Spleen (tissue), 11 donors: ENCODE measurements at regions not wholly inside any gene's neighbourhood (a gene's known extent, or its start where the extent isn't known, plus 50 kb on each side); places are given as distances from the start of the nearest gene placed in this dataset.

Experiments
- DNase-seq: peaks from one replicate; pipeline ENCODE4 v3.0.0-alpha.2; 2020
- H3K27ac ChIP-seq, 8 donors: fragments of 200-600 bp; sonication (generic) in 7 of 8; 1 replicate in 4 of 8; 2 replicates in 4 of 8; pipeline versions ENCODE4 v1.5.0 to v1.8.0; 2016 to 2021; ENCODE audit warnings: inconsistent platforms in 4 of 8, mild to moderate bottlenecking in 4 of 8, moderate library complexity in 1 of 8
- H3K27me3 ChIP-seq, 7 donors: fragments of 200-600 bp; sonication (generic) in 6 of 7; replicated peaks in 1 of 7; 1 replicate in 4 of 7; 2 replicates in 3 of 7; pipeline versions ENCODE4 v1.5.0 to v1.8.0; 2016 to 2021; ENCODE audit warnings: inconsistent platforms in 3 of 7, mild to moderate bottlenecking in 1 of 7
- H3K36me3 ChIP-seq, 6 donors: fragments of 200-600 bp; sonication (generic) in 5 of 6; 1 replicate in 4 of 6; 2 replicates in 2 of 6; pipeline versions ENCODE4 v1.5.0 to v1.8.0; 2016 to 2021; ENCODE audit warnings: inconsistent platforms in 2 of 6
- H3K4me1 ChIP-seq, 6 donors: fragments of 200-600 bp; sonication (generic) in 5 of 6; 1 replicate in 3 of 6; 2 replicates in 3 of 6; pipeline versions ENCODE4 v1.5.0 to v1.8.0; 2016 to 2021; ENCODE audit warnings: inconsistent platforms in 3 of 6
- H3K4me3 ChIP-seq, 8 donors: fragments of 200-600 bp; sonication (generic) in 7 of 8; 1 replicate in 4 of 8; 2 replicates in 4 of 8; pipeline versions ENCODE4 v1.5.0 to v1.8.0; 2016 to 2021; ENCODE audit warnings: inconsistent platforms in 4 of 8, mild to moderate bottlenecking in 4 of 8, moderate library complexity in 2 of 8
- H3K9me3 ChIP-seq, 8 donors: fragments of 200-600 bp; sonication (generic) in 7 of 8; 1 replicate in 4 of 8; 2 replicates in 4 of 8; pipeline versions ENCODE4 v1.5.0 to v1.8.0; 2016 to 2021; ENCODE audit warnings: inconsistent platforms in 4 of 8
- POLR2A ChIP-seq, 3 donors: fragments of 450-650 bp; IDR thresholded peaks; one replicate each; pipeline ENCODE4 v1.5.1; 2017; ENCODE audit warnings: antibody characterized with exemption in 3 of 3, mild to moderate bottlenecking in 1 of 3
- POLR2AphosphoS5 ChIP-seq, 3 donors: sonication (generic); formaldehyde crosslinking; IDR thresholded peaks; one replicate each; pipeline ENCODE4 v1.5.1; 2017; ENCODE audit warnings: antibody characterized with exemption in 3 of 3
- WGBS, 5 donors: extraction: QIAGEN DNeasy Blood & Tissue Kit in 3 of 5; methylation state at CpG; one replicate each; pipeline versions ENCODE4 v1.1.5 to v1.1.7; 2013 to 2018; 5-methylcytosine and 5-hydroxymethylcytosine counted together
- intact Hi-C: fragments of 100-400 bp; cut with DNase I; formaldehyde crosslinking; loops from one replicate; pipeline ENCODE4 v1.15.0; 2023; ENCODE audit warnings: low total_unique reads
- TF ChIP-seq, protein P1 (sequence below), 11 experiments: fragments of 200-600 bp in 7 of 11; fragments of 450-650 bp in 4 of 11; sonication (generic) in 4 of 11; IDR thresholded peaks in 8 of 11; conservative IDR thresholded peaks in 3 of 11; 1 replicate in 7 of 11; 2 replicates in 4 of 11; pipeline versions ENCODE4 v1.4.0 to v1.8.0; 2016 to 2021; ENCODE audit warnings: antibody characterized with exemption in 11 of 11, inconsistent platforms in 4 of 11, mild to moderate bottlenecking in 1 of 11
- donor health status: healthy with polysubstance abuse.
- donor health status: DM: no; HTN: no; CAD: no; lungs with moderate emphysema.
- donor health status: DM: no; HTN: no; CAD: no.
- donor health status: Bipolar disorder and iron deficiency.
- donor health status: healthy.
- donor health status: DM: no; HTN: no; CAD: no.
- donor health status: DM: yes; HTN: yes; CAD: no.

DNA sequence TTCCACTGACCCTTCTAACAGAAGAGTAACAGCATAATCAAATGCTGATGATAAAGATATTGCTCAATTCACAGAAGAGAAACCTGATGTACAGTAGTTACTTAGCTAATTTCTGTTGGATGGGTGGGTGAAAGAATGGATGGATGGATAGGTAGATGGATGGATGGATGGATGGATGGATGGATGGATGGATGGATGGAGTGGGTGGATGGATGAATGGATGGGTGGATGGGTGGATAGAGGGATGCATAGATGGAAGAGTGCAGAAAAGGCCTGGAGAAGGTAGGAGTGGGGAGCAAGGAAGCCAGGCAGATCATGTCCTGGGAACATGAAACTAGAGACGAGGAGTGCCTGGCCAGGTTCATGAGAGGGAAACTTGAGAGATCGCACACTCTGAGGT, 520.9 kb downstream of the BCL11B start:
- no peak overlapping the region for H3K4me3 ChIP-seq
- peaks cover 0 to 4% (median 0%) of the 10 kb centered on the region in 7 donors for H3K27me3 ChIP-seq
- no peaks in the 10 kb centered on the region for H3K36me3 ChIP-seq
- intact Hi-C loops = no loop called here
- DNase-seq = no peak
- peaks cover 0 to 15% (median 4%) of the 10 kb centered on the region in 8 donors for H3K9me3 ChIP-seq
- H3K27ac ChIP-seq = no peak overlapping the region
- no peaks in the 10 kb centered on the region for H3K4me1 ChIP-seq
- 82 to 100% (median 92%) methylated on average over 2 of the region's 2 CpGs for WGBS, 5 donors
- TF ChIP-seq POLR2AphosphoS5 (IDR thresholded peaks at IDR 0.05) = no peak
- no peak for TF ChIP-seq POLR2A (IDR thresholded peaks at IDR 0.05)
- TF ChIP-seq, protein P1, sequence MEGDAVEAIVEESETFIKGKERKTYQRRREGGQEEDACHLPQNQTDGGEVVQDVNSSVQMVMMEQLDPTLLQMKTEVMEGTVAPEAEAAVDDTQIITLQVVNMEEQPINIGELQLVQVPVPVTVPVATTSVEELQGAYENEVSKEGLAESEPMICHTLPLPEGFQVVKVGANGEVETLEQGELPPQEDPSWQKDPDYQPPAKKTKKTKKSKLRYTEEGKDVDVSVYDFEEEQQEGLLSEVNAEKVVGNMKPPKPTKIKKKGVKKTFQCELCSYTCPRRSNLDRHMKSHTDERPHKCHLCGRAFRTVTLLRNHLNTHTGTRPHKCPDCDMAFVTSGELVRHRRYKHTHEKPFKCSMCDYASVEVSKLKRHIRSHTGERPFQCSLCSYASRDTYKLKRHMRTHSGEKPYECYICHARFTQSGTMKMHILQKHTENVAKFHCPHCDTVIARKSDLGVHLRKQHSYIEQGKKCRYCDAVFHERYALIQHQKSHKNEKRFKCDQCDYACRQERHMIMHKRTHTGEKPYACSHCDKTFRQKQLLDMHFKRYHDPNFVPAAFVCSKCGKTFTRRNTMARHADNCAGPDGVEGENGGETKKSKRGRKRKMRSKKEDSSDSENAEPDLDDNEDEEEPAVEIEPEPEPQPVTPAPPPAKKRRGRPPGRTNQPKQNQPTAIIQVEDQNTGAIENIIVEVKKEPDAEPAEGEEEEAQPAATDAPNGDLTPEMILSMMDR (IDR thresholded peaks at IDR 0.05 in 8 of 11, conservative IDR thresholded peaks at IDR 0.05 in 3 of 11) = no peak

DNA sequence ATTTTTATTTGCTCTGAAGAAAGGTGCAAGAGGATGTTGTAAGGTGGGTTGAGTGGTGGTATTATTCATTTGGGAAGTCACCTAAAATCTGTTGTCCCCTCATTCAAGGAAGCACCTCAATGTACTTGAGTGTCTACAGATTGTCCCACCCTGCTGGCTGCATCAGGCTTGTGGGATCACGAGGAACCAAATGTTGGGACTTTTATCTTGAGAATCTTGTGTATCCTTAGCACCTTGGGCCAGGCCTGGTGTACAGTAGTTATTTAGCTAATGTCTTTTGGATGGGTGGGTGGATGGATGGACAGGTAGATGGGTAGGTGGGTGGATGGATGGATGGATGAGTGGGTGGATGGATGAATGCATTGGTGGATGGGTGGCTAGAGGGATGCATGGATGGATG, 519.3 kb downstream of the BCL11B start:
- H3K4me1 ChIP-seq = no peaks in the 10 kb centered on the region
- TF ChIP-seq POLR2AphosphoS5 (IDR thresholded peaks at IDR 0.05) = no peak
- TF ChIP-seq, protein P1 (IDR thresholded peaks at IDR 0.05 in 8 of 11, conservative IDR thresholded peaks at IDR 0.05 in 3 of 11) = no peak
- TF ChIP-seq POLR2A (IDR thresholded peaks at IDR 0.05) = no peak
- H3K9me3 ChIP-seq = peaks cover 0 to 19% (median 4%) of the 10 kb centered on the region in 8 donors
- H3K4me3 ChIP-seq = no peak overlapping the region
- no peaks in the 10 kb centered on the region for H3K36me3 ChIP-seq
- intact Hi-C loops = no loop called here
- H3K27me3 ChIP-seq = no peaks in the 10 kb centered on the region
- 78 to 100% (median 89%) methylated on average over 1 of the region's 1 CpG for WGBS, 5 donors
- no peak overlapping the region for H3K27ac ChIP-seq
- DNase-seq = no peak

DNA sequence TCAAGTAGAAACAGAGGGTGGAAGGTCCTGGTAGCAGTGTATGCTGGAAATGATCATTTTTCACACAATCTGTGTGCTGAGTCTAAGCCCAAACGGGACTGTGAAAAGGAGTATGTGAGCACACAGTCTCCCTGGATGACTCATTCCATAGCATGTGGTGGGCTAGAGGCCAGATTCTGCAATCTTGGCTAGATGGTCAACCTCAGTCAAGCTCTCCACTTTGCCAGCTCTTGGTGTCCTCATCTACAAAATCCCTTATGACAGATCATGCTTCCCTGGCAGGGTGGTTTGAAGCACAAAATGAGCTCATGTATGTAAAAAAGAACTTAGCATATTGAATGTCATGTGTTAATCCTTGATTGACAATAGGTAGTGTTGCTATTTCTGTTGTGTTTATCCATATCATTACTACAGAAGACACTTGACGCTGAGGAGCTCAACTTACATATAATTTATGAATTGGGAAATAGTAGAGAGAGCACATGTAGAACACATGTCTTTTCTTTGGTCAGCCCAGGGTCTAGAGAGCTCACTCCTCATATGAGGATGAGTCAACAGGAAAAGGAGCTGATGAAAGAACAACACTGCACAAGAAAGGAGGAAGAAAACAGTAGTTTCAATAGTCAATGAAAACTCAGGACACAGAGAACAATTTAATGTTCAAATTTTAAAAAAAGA, 517.5 kb downstream of the BCL11B start:
- WGBS, 5 donors = 62 to 82% (median 75%) methylated on average over 2 of the region's 2 CpGs
- Histone ChIP-seq H3K36me3 (no peaks in the 10 kb centered on the region), H3K27me3 (no peaks in the 10 kb centered on the region), H3K4me3 (no peak overlapping the region), H3K27ac (no peak overlapping the region), H3K4me1 (no peaks in the 10 kb centered on the region), H3K9me3 (peaks cover 0 to 19% (median 4%) of the 10 kb centered on the region in 8 donors)
- TF ChIP-seq POLR2A (IDR thresholded peaks at IDR 0.05) (no peak), POLR2AphosphoS5 (IDR thresholded peaks at IDR 0.05) (no peak)
- TF ChIP-seq, protein P1 (IDR thresholded peaks at IDR 0.05 in 8 of 11, conservative IDR thresholded peaks at IDR 0.05 in 3 of 11) = no peak
- intact Hi-C loops = no loop called here
- DNase-seq = no peak

DNA sequence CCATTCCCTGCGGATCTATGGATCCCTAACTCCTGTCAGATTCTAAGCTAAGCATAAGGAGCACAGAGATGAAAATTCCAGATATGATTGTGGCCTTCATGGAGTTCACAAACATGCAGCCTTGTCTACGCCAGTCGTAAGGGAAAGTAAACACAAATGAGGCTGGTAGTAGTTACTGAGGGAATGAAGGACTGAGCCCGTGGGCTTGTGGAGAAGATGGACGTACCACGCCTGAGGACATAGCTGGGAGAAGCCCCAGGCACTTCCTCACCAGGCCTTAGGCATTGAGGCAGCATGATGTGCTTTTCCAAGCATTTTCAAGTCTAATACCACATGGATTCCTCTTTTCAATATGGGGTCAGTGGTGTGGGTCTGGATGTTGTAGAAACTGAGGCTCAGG, 515.2 kb downstream of the BCL11B start:
- Histone ChIP-seq H3K36me3 (no peaks in the 10 kb centered on the region), H3K4me1 (no peaks in the 10 kb centered on the region), H3K4me3 (no peak overlapping the region), H3K27ac (no peak overlapping the region), H3K27me3 (peaks cover 0 to 4% (median 0%) of the 10 kb centered on the region in 7 donors), H3K9me3 (peaks cover 0 to 19% (median 6%) of the 10 kb centered on the region in 8 donors)
- WGBS, 5 donors = 72 to 89% (median 83%) methylated on average over 6 of the region's 6 CpGs
- no peak for DNase-seq
- TF ChIP-seq, protein P1 (IDR thresholded peaks at IDR 0.05 in 8 of 11, conservative IDR thresholded peaks at IDR 0.05 in 3 of 11) = no peak
- no peak for TF ChIP-seq POLR2A (IDR thresholded peaks at IDR 0.05)
- TF ChIP-seq POLR2AphosphoS5 (IDR thresholded peaks at IDR 0.05) = no peak
- intact Hi-C loops = no loop called here
